HepG2 (cell line): ENCODE measurements at regions not wholly inside any gene's neighbourhood (a gene's known extent, or its start where the extent isn't known, plus 50 kb on each side); places are given as distances from the start of the nearest gene placed in this dataset.

Source experiments
- ARID2 ChIP-seq: sonication (generic); formaldehyde crosslinking; IDR thresholded peaks from 2 replicates; pipeline ENCODE4 v1.8.1; 2022; ENCODE audit warnings: mild to moderate bottlenecking, missing genetic modification reagents, borderline replicate concordance
- HNF1A ChIP-seq, 2 experiments: sonication (generic) in 1 of 2; formaldehyde crosslinking in 1 of 2; IDR thresholded peaks; 2 replicates each; pipeline versions ENCODE4 v1.4.0 to v1.6.1; 2016 to 2020; ENCODE audit warnings: borderline replicate concordance in 1 of 2, low read depth in 1 of 2, mild to moderate bottlenecking in 1 of 2, missing genetic modification reagents in 1 of 2
- HNRNPK ChIP-seq: fragments of 200-400 bp; formaldehyde crosslinking; IDR thresholded peaks from 2 replicates; pipeline ENCODE4 v1.6.1; 2018; ENCODE audit warnings: low read length, low read depth, moderate library complexity, mild to moderate bottlenecking; ENCODE audit not compliant: poor library complexity, severe bottlenecking
- ONECUT2 ChIP-seq: sonication (generic); formaldehyde crosslinking; IDR thresholded peaks from 2 replicates; pipeline ENCODE4 v1.4.0; 2020; ENCODE audit warnings: missing genetic modification reagents
- RBAK ChIP-seq: sonication (generic); formaldehyde crosslinking; IDR thresholded peaks from 2 replicates; pipeline ENCODE4 v1.5.1; 2020; ENCODE audit warnings: mild to moderate bottlenecking, missing genetic modification reagents
- SCMH1 ChIP-seq: sonication (generic); formaldehyde crosslinking; IDR thresholded peaks from 2 replicates; pipeline ENCODE4 v1.9.0; 2021; ENCODE audit warnings: missing genetic modification reagents, mild to moderate bottlenecking, borderline replicate concordance
- ZBTB3 ChIP-seq: sonication (generic); formaldehyde crosslinking; IDR thresholded peaks from 2 replicates; pipeline ENCODE4 v1.4.0; 2020; ENCODE audit warnings: low read depth, mild to moderate bottlenecking, moderate library complexity, missing genetic modification reagents, borderline replicate concordance
- ZBTB8A ChIP-seq: sonication (generic); formaldehyde crosslinking; IDR thresholded peaks from 2 replicates; pipeline ENCODE4 v1.4.0; 2020; ENCODE audit warnings: mild to moderate bottlenecking, low read depth, missing genetic modification reagents, borderline replicate concordance
- ZMYM3 ChIP-seq: sonication (generic); formaldehyde crosslinking; IDR thresholded peaks from 2 replicates; pipeline ENCODE4 v1.5.1; 2020; ENCODE audit warnings: mild to moderate bottlenecking, missing genetic modification reagents
- ZNF598 ChIP-seq: sonication (generic); formaldehyde crosslinking; IDR thresholded peaks from 2 replicates; pipeline ENCODE4 v1.5.1; 2020; ENCODE audit warnings: mild to moderate bottlenecking, missing genetic modification reagents, borderline replicate concordance
- ZNF749 ChIP-seq: sonication (generic); formaldehyde crosslinking; IDR thresholded peaks from 2 replicates; pipeline ENCODE4 v1.8.0; 2022; ENCODE audit warnings: mild to moderate bottlenecking, missing genetic modification reagents, moderate library complexity, borderline replicate concordance
- ZNF878 ChIP-seq: sonication (generic); formaldehyde crosslinking; IDR thresholded peaks from 2 replicates; pipeline ENCODE4 v1.8.1; 2023; ENCODE audit warnings: mild to moderate bottlenecking, missing genetic modification reagents, moderate library complexity
- TF ChIP-seq, protein P1 (sequence below): sonication (generic); formaldehyde crosslinking; IDR thresholded peaks from 2 replicates; pipeline ENCODE4 v1.5.1; 2020; ENCODE audit warnings: missing genetic modification reagents, mild to moderate bottlenecking, borderline replicate concordance
- TF ChIP-seq, protein P2 (sequence below): sonication (generic); formaldehyde crosslinking; IDR thresholded peaks from 2 replicates; pipeline ENCODE4 v1.5.1; 2020; ENCODE audit warnings: mild to moderate bottlenecking, missing genetic modification reagents, moderate library complexity
- TF ChIP-seq, protein P3 (sequence below): IDR thresholded peaks from 2 replicates; pipeline ENCODE4 v1.6.1; 2016; ENCODE audit warnings: missing compliant biosample characterization, missing genetic modification reagents, borderline replicate concordance

GRCh38 chr6:26204332-26205160, 117.3 kb downstream of the HFE start (continued):
- TF ChIP-seq HNF1A (IDR thresholded peaks at IDR 0.05; ENCODE audit: low read depth), result no peak
- TF ChIP-seq HNF1A (CRISPR knock-in tag; IDR thresholded peaks at IDR 0.05; ENCODE audit: borderline replicate concordance), result peak; percentile 70; the same call in 1 of the 2 replicates
- TF ChIP-seq RBAK (CRISPR knock-in tag), result no peak; the same call in 1 of the 2 replicates
- TF ChIP-seq ZNF749, result no peak
- TF ChIP-seq SCMH1 (CRISPR knock-in tag), result no peak
- TF ChIP-seq, protein P1, sequence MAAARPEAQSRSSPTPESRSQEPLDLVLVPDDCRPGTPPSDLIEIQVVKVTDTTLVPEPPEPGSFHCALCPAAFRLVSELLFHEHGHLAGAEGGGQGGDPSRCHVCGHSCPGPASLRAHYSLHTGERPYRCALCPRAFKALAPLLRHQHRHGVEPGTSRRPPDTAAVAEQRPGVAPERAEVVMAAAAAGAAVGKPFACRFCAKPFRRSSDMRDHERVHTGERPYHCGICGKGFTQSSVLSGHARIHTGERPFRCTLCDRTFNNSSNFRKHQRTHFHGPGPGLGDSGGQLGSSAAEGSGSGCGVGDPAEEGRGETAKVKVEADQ (CRISPR knock-in tag), result peak; percentile 90
- TF ChIP-seq ZBTB3 (CRISPR knock-in tag), result peak; percentile 67; the same call in 1 of the 2 replicates
- TF ChIP-seq, protein P2, sequence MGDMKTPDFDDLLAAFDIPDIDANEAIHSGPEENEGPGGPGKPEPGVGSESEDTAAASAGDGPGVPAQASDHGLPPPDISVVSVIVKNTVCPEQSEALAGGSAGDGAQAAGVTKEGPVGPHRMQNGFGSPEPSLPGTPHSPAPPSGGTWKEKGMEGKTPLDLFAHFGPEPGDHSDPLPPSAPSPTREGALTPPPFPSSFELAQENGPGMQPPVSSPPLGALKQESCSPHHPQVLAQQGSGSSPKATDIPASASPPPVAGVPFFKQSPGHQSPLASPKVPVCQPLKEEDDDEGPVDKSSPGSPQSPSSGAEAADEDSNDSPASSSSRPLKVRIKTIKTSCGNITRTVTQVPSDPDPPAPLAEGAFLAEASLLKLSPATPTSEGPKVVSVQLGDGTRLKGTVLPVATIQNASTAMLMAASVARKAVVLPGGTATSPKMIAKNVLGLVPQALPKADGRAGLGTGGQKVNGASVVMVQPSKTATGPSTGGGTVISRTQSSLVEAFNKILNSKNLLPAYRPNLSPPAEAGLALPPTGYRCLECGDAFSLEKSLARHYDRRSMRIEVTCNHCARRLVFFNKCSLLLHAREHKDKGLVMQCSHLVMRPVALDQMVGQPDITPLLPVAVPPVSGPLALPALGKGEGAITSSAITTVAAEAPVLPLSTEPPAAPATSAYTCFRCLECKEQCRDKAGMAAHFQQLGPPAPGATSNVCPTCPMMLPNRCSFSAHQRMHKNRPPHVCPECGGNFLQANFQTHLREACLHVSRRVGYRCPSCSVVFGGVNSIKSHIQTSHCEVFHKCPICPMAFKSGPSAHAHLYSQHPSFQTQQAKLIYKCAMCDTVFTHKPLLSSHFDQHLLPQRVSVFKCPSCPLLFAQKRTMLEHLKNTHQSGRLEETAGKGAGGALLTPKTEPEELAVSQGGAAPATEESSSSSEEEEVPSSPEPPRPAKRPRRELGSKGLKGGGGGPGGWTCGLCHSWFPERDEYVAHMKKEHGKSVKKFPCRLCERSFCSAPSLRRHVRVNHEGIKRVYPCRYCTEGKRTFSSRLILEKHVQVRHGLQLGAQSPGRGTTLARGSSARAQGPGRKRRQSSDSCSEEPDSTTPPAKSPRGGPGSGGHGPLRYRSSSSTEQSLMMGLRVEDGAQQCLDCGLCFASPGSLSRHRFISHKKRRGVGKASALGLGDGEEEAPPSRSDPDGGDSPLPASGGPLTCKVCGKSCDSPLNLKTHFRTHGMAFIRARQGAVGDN (CRISPR knock-in tag), result peak; percentile 83
- TF ChIP-seq ZMYM3, result no peak; the same call in 1 of the 2 replicates
- TF ChIP-seq ARID2, result 0 out of 2 replicates have a peak, but pooled peaks have one; percentile 46
- TF ChIP-seq ONECUT2 (CRISPR knock-in tag), result no peak; the same call in 1 of the 2 replicates
- TF ChIP-seq ZBTB8A, result no peak
- TF ChIP-seq, protein P3, sequence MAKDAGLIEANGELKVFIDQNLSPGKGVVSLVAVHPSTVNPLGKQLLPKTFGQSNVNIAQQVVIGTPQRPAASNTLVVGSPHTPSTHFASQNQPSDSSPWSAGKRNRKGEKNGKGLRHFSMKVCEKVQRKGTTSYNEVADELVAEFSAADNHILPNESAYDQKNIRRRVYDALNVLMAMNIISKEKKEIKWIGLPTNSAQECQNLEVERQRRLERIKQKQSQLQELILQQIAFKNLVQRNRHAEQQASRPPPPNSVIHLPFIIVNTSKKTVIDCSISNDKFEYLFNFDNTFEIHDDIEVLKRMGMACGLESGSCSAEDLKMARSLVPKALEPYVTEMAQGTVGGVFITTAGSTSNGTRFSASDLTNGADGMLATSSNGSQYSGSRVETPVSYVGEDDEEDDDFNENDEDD (CRISPR knock-in tag), result peak; percentile 89; the same call in 1 of the 2 replicates
- TF ChIP-seq HNRNPK, result no peak
- peak; percentile 93; the same call in 1 of the 2 replicates for TF ChIP-seq ZNF878 (CRISPR knock-in tag)
- TF ChIP-seq ZNF598 (CRISPR knock-in tag), result 0 out of 2 replicates have a peak, but pooled peaks have one; percentile 36
